AG08396 (cell line): ENCODE measurements at regions not wholly inside any gene's neighbourhood (a gene's known extent, or its start where the extent isn't known, plus 50 kb on each side); places are given as distances from the start of the nearest gene placed in this dataset.

Experiments used
- DNase-seq: peaks from one replicate; pipeline ENCODE4 v3.0.0; 2012; ENCODE audit warnings: low spot score, mixed read lengths

GRCh38 chr13:34886987-34887386, 55.1 kb upstream of the NBEA start:
- DNase-seq, result no peak
